Activated CD4-positive, alpha-beta T cell treated with anti-CD3 and anti-CD28 coated beads, Interleukin-10, Interleukin-2, amounts not matched to agents 100 ng/mL and 50 ng/mL, durations not matched to agents 16 hours and 8 hours (primary cell): ENCODE measurements at regions not wholly inside any gene's neighbourhood (a gene's known extent, or its start where the extent isn't known, plus 50 kb on each side); places are given as distances from the start of the nearest gene placed in this dataset.

Experiments used
- DNase-seq: peaks from one replicate; pipeline ENCODE4 v3.0.0-alpha.2; 2020

DNA sequence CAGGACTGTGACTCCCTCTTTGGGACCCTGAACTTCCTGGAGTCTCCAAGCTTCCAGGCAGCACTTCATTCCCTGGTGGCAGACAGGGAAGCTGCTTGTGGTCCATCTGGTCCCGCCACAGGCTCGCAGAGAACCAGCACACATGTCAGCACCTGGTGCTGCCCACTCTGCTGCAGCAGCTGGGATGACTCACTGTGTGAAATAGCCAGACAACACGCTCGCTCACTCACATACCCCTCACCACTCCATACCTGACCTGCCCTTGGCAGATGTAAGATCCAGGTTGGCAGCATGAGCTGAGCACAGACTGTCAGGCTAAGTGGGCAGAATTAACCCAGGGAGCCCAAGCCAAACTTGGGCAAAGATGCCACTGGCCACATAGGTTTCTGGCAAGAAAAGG lies 613.5 kb downstream of the PCDH18 start:
- DNase-seq: no peak

DNA sequence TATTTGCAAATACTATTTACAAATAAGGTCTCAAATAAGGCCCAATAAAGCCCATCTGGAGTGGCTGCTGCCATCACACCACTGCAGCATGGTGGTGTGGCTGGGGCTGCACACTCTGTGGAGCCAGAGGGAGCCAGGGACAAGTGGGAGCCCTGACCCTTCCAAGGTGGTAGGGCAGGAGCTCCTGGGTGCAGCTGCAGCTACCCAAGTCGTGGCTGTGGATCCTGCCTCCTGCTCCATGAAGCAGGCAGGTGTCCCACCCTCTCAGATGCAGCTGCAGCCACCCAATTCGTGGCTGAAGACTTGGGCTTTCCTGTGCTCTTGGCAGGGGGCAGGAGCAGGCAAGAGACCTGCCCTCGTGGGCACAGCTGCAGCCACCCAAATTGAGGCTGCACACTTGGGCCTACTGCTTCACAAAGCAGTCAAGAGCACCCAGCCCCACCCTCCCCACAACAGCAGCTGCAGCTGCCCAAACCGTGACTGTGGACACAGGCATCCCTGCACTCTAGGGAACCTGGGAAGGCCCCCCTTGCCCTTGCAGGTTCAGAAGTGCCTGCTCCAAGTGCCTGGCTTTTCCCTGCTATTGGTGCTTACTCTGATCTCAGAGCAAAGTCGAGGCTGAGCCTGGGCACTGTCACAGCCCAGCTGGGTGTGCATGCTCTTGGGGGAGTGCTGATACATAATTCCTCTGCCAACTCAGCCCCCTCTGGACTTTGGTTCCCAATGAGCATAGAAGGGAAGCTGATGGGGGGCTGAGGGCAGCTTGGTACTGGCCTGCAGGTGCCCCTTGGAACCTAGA lies 614.8 kb downstream of the PCDH18 start:
- no peak for DNase-seq

DNA sequence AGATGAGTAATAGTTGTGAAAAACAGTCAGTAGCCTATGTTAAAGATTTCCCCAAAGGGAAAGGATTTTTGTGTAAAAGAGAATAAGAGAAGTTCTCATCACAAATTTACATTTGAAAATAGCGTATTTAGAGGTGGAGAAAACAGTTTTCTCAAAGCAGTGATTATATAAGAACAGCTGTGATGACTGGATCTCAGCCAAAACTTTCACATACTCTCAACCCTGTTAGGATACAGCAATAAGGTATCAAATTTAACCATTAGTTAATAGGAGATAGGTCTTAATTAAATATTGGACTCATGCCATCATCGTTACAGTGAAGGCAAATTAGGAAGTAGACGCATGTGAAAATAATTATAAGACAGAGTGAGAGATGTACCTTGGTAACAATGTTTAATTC lies 622.7 kb downstream of the PCDH18 start:
- no peak for DNase-seq

DNA sequence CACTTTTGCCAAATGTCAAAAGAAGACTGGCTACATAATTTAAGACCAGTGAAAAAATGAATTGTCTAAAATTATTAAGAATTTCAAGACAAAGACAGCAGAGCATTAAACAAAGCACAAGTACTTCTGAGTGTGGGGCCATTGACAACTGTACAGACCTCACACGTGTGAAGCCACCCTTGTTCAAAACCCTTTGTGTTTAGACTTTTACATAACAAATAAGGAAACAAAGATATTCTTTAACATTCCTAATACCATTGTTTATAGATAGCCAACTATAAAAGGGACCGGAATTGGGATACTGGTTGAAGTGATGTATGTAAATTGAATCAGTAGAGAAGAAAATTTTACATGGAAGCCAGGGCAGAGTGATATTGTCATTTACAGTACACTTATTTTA lies 624.2 kb downstream of the PCDH18 start:
- DNase-seq: no peak

DNA sequence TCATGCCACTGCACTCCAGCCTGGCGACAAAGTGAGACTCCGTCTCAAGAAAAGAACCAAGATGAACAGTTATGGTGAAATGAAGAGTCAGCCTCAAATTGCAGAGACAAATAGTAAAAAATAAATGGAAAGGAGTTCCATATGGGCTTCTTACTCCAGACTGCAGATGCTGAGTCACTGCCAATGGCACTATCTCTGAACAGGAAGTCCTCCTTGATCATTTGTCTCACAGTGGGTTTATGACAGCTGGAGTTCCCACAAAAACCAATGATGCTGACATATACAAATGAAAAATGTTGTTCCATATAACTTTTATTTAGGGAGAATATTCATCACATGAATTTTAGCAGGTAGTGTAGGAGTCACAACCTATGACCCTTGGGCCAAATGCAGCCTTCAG lies 631.6 kb downstream of the PCDH18 start:
- DNase-seq: no peak

DNA sequence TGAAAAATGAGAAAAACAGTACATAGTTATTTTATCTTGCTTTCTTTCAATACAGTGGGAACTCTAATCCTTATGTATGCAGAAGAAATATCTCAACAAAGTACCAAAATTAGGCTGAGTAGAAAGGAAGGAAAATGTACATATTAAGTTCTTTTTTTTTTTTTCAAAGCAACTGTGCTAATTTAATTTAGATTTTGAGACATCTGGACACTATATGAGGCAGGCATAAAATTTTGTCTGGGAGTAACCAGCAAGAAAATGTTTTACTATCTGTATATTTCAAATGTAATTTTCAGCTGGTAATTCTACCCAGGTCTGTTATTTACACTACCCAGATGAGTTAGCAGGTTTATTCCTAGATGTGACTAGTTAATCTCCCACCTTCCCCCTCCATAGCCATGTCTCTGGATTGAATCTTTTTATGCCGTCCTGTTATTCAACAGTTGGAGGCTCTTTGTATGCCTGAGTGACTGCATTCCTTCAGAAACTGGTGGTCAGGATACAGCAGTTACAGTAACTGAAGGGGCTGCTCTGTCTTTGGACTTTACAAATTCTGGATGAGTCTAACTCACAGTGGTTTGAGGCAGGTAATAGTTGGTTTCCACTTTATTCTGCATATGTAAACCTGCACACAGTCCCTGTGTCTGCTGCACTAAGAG lies 633.6 kb downstream of the PCDH18 start:
- DNase-seq: no peak

DNA sequence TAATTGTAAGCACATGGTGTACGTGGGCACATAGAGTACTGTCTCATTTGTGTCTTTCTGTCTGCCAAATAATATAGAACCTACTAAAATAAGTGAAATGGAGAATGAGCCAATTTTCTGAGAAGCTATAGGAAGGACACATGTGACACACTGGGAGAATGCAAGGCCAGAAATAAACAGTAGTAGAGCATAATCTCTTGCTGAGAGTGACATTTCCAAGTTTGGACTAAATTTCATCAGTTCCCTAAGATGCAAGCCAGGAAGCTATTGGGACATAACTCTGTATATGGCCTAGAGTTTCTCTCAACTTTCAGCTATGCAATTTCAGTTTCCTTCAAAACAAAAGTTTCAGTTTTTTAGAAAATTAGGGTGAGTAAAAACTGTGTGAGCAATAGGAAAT lies 638.7 kb downstream of the PCDH18 start:
- DNase-seq: no peak

DNA sequence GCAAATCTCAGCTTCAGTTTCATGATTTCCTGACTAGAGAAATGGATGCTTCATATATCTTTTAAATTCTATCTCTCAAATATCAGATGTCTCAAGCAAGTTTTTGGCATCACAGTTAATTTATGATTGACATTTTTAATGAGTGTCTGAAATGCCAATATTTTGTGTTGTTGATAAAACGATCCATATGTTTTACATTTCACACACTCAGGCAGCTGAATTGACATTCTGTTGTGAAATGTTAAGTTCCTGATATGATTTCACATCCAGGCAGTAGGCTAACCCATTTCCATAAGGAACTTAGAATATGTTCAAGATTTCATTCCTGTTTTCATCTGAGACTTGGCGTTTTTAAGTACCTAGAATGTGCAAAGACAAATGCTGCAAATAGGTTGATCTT lies 650.6 kb downstream of the PCDH18 start:
- DNase-seq: no peak

DNA sequence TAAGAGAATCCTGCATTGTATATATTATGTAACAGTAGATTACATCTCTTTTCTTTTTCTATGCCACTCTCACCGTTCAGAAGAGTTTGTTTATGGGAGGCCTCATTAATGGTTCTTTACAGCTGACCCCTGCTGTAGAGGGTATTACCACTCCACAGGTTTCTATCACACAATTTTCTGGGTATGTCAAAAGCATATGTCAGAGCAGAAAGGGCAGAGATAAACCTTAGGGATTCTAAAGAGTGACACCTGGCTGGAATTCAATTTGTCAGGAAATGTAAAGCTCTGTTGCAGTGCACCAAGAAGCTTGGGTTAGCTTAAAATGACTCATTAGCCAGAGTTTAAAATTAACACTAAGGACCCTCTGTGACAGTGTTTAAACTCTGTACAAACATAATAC lies 658.7 kb downstream of the PCDH18 start:
- no peak for DNase-seq

DNA sequence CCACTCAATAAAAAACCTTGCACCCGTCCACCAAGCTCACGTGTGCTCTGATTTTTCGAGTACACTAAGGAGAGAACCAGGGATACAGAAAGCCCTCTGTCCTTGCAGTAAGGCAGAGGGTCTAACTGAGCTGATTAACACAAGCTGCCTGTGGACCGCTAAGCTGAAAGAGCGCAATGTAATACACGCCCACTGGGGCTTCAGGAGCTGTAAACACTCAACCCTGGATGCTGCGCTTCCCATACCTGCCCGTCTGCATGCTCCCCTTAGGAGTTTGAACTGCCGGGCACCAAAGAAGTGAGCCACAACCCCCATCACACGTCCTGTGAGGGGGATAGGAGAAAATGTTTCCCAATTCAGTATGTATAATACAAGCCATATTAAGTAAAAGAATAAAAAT lies 664.8 kb downstream of the PCDH18 start:
- DNase-seq: no peak

DNA sequence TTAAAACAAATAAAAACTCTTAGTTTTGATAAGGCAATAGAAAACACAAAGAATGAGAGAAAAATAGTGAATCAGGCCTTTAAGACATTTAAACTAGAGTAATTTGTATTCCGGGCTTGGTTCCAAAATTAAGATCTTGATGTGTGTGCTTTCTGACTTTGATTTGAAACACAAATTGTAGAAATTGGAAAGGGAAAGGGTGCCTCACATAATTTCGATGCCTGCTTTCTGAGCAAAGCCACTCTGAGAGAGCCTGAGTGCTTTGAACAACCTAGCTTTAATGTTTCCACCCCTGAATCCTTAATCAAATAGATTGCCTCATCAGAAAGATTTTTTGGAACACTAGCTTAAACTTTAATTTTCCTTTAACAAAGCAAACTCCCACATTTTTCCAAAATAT lies 666.8 kb downstream of the PCDH18 start:
- DNase-seq: no peak

DNA sequence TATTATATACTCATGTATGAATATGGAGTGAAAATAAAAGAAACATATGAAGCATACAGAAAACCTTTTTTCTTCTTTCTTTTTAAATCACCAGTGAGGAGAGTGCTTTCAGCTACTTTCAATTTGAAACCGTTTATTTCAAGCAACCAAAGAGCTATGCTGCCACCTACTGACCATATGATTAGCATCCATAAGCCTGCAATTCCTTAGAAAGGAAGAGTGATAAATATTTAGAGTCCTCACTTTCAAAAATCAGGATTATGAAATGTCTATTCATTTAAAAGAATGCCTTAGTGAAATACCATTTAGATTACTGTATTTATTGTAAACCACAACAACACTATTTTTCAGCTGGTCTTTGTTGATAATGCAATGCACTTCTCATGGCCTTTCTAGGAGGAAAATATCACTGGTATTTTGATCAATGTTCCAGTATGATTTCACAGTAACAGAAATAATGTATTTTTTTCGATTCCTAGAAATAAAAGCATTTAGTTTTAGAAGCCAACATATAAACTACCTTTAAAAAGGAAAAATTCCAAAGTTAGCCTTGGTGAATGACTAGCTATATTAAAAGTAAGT lies 667.6 kb downstream of the PCDH18 start:
- peak; percentile 57 for DNase-seq

DNA sequence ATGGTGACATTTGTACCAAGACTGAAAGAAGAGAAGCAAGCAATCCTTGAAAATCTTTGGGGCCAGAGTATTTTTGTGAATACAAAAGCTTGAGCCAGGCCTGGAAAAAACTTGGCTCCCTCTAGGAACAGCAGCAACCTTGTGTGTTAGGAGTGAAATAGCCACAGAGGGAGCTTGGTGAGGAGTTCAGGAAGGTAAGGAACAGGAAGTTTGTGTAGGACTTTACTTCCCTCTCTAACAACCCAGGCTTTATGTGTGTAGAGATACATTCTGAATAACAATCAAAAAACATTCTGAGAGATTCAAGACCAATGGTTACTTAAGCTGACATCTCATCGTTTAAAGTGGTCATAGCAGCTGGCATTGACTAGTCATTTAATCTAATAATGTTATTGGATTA lies 668.5 kb downstream of the PCDH18 start:
- DNase-seq: no peak

DNA sequence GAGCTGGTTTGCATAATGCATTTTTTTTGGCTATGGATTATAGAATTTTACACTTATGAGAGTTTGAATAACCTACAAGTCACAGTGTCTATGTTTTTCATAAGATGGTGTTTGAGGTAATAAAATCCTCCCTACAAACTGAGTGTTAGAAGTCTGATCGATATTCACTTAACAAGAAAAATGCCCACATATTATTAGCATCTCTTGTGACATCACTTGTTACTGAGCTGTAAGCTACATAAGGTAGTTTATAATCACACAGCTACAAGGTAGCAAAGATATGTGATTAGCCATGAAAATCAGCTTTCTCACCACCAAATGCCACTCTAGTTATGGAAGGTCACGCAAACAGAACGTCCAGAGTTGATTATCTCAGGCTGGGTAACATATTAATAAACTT lies 669.6 kb downstream of the PCDH18 start:
- no peak for DNase-seq

DNA sequence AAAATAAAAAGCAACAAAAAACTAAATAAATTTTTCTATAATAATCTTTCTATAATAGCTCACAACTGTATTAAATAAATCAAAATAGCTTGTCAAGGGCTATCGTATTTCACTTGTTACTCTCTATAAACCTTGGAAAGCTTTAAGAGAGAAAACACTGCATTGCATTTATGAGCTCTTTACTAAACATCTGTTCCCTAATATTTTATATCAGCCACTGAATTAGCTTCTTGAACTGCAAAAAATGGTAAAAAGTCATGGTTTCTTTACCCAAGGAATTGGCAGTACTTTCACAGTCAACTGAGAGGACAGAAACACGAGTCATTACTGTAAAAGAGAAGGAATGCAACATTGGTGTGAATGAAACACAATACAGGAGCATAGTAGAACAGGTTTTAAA lies 671.2 kb downstream of the PCDH18 start:
- no peak for DNase-seq

DNA sequence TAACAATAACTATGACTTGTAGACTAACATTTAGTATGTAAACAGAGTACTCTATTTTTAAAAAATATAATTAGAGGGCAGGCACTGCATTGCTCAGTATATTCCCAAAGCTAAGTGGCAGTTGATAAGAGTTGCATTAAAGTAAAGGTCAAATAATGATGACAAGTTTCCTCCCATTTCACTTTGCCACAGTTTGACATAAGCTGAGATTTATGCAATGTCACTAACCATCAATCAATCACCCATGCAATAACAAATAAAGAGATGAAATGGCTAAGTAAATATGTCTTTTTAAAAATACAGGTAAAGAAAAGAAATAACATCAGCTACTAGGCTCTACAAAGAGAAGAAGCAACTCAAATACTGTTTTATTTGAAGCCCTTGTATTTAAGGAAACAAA lies 673.4 kb downstream of the PCDH18 start:
- DNase-seq: no peak

DNA sequence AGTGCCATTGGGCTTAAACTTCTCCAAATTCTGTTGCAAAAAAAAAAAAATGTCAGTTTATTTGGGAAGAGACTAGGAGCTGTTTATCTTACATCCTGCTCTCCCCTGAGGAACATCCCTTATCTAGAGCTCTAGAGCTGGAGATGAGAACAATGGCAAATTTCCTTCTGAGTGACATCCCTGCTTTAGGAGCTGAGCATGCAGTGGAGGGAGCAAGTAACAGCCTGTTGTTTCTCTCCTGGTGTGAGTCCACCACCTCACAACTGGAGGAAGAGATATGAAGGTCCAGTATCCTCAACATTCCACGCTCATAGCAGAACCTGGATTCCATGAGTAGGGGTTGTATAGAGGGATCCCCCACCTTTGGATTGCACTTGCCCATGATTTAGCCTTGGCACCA lies 676.4 kb downstream of the PCDH18 start:
- no peak for DNase-seq

DNA sequence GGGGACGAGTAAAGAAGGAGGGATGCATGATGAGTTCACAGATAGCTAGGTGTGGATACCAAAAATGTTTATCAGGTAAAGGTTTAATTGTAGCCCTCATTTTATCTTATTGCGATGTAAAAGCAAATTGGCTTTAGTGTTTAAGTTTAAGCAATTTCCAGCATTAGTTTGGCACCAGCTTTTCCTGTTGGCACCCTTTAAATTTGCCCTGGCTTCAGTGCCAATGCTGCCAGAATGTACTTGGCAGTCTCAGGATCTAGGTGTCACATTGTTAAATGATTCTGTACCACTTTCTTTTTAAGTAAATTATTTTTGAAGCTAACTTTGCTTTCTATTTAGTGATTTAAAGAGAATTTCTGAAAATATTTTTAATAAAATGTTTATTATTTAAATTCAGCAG lies 681.8 kb downstream of the PCDH18 start:
- DNase-seq: no peak

DNA sequence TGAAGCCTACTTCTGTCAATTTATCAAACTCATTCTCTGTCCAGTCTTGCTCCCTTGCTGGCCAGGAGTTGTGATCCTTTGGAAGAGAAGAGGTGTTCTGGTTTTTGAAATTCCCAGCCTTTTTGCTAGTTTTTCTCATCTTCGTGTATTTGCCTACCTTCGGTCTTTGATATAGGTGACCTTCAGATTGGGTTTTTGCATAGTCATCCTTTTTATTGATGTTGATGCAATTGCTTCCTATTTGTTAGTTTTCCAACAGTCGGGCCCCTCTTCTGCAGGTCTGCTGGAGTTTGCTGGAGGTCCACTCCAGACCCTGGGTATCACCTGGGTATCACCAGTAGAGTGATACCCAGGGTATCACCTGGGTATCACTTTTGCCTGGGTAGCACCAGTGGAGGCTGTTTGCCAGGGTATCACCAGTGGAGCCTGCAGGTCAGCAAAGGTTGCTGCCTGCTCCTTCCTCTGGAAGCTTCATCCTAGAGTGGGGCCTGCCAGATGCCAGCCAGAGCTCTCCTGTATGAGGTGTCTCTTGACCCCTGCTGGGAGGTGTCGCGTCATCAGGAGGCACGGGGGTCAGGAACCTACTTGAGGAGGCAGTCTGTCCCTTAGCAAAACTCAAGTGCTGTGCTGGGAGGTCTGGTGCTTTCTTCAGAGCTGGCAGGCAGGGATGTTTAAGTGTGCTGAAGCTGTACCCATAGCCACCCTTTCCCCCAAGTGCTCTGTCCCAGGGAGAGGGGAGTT lies 684.2 kb downstream of the PCDH18 start:
- DNase-seq: no peak

DNA sequence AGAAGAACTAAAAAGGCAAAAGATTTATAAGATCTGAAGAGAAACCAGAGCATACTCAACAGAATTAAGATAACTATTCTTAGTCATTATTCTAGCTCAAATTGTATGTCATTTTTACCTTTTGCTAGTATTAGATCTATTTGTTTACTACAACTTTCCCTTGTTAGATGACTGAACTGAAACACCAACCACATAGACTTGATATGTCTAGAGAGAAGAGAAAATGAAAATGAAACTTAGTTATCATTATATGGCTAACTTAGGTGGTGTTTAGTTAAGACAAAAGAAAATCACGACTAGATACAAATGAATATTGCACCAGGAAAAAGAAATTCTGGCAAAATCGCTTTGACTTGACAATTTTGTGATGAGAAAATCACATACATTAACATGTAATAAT lies 690.8 kb downstream of the PCDH18 start:
- DNase-seq: no peak

DNA sequence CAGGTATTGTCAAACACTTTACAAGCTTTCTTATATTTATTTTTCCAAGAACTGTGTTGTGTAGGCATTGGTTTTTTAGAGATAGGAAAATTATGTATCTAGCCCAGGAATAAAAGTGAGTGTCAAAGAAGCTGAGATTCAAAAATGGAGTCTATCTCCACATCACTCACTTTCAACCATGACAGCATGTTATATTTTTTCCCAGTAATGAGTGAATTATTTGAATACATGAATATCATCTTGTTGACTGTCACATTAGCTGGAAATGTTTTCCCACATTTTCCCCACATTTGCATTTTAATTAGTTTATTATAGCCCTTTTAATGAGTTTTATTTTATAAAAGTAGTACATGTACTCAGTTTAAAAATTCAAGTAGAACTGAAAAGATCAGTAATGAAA lies 693.7 kb downstream of the PCDH18 start:
- no peak for DNase-seq

DNA sequence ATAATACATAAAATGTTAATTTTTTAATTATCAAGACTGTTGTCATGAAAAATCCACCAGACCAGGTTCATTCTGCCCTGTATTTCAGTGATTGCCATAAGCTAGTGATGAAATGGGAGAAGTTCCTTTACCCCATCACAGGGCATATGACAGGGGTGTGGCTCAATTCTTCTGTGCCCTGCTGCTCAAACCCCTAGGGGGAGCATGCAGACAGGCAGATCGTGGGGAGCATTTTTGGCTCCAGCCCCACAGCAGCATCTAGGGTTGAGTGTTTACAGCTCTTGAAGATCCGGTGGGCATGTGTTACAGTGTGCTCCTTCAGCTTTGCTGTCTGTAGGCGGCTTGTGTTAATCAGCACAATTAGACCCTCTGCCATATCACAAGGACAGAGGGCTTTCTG lies 700.7 kb downstream of the PCDH18 start:
- DNase-seq: peak; percentile 1

DNA sequence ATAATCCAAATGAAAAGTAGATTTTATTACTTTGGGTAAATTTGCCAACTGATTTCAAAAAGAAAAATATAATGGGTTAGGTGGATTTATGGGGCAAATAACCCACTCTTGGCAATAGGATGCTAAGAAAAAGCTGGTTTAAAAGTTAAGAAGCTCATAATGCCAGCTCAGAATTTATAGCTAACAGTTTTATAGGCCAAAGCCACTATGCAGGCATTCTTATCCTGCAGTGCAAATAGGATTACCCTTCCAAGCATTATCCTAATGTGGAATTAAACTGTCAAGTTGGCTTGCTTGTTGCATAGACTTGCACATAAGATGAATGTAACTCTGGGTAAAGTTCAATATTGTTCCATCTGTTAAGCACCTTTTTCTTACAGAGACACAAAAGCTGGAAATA lies 703.0 kb downstream of the PCDH18 start:
- no peak for DNase-seq

DNA sequence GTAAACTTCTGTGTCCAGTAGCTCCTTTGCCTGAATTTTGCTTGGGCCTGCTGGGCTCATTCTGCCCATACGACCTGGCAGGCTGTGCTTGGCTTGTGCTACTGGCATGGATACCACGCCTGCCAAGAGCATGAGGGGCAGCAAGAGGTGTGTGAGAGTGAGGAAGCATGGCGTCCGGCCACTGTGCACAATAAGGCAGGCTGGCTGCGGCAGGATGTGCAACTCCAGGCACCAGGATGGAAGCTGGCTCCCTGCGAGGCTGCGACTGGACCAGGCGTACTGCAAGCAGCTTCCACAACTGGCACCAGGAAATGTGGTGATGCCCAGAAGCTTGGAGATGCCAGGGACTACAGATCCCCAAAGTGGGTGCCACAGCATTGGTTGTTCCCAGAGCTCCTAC lies 709.3 kb downstream of the PCDH18 start:
- no peak for DNase-seq
